ENCODE measurements at regions not wholly inside any gene's neighbourhood (a gene's known extent, or its start where the extent isn't known, plus 50 kb on each side); places are given as distances from the start of the nearest gene placed in this dataset.

- no peak for TF ChIP-seq CTCF (IDR thresholded peaks at IDR 0.05; ENCODE audit: low read depth, low read length, missing control alignments)
- DNase-seq (ENCODE audit: extremely low read depth, low read depth): no peak
- H3K4me3 ChIP-seq (replicated peaks; ENCODE audit: low read depth, low read length): no peak overlapping the region
These were observed 100.1 kb upstream of the DUSP10 start for GRCh38 chr1:221841983-221842335.

GRCh38 chr1:221841251-221841982 lies 99.5 kb upstream of the DUSP10 start:
- H3K4me3 ChIP-seq (replicated peaks; ENCODE audit: low read depth, low read length): no peak overlapping the region
- DNase-seq (ENCODE audit: extremely low read depth, low read depth): no peak
- TF ChIP-seq CTCF (IDR thresholded peaks at IDR 0.05; ENCODE audit: low read depth, low read length, missing control alignments): no peak

GRCh38 chr1:221840511-221841243 lies 98.8 kb upstream of the DUSP10 start:
- H3K4me3 ChIP-seq (replicated peaks; ENCODE audit: low read depth, low read length): no peak overlapping the region
- no peak for TF ChIP-seq CTCF (IDR thresholded peaks at IDR 0.05; ENCODE audit: low read depth, low read length, missing control alignments)
- DNase-seq (ENCODE audit: extremely low read depth, low read depth): no peak

GRCh38 chr1:221839782-221840395 lies 98.0 kb upstream of the DUSP10 start:
- no peak overlapping the region for H3K4me3 ChIP-seq (replicated peaks; ENCODE audit: low read depth, low read length)
- no peak for TF ChIP-seq CTCF (IDR thresholded peaks at IDR 0.05; ENCODE audit: low read depth, low read length, missing control alignments)
- DNase-seq (ENCODE audit: extremely low read depth, low read depth): no peak

GRCh38 chr1:221839321-221839720 lies 97.4 kb upstream of the DUSP10 start:
- DNase-seq (ENCODE audit: extremely low read depth, low read depth): no peak
- TF ChIP-seq CTCF (IDR thresholded peaks at IDR 0.05; ENCODE audit: low read depth, low read length, missing control alignments): no peak
- no peak overlapping the region for H3K4me3 ChIP-seq (replicated peaks; ENCODE audit: low read depth, low read length)

GRCh38 chr1:221837896-221838295 lies 96.0 kb upstream of the DUSP10 start:
- TF ChIP-seq CTCF (IDR thresholded peaks at IDR 0.05; ENCODE audit: low read depth, low read length, missing control alignments): no peak

More at GRCh38 chr1:221837896-221838295, 96.0 kb upstream of the DUSP10 start:
- H3K4me3 ChIP-seq (replicated peaks; ENCODE audit: low read depth, low read length): no peak overlapping the region
- no peak for DNase-seq (ENCODE audit: extremely low read depth, low read depth)

Data from HFF-Myc (cell line).